ENCODE measurements at regions not wholly inside any gene's neighbourhood (a gene's known extent, or its start where the extent isn't known, plus 50 kb on each side); places are given as distances from the start of the nearest gene placed in this dataset.

DNA sequence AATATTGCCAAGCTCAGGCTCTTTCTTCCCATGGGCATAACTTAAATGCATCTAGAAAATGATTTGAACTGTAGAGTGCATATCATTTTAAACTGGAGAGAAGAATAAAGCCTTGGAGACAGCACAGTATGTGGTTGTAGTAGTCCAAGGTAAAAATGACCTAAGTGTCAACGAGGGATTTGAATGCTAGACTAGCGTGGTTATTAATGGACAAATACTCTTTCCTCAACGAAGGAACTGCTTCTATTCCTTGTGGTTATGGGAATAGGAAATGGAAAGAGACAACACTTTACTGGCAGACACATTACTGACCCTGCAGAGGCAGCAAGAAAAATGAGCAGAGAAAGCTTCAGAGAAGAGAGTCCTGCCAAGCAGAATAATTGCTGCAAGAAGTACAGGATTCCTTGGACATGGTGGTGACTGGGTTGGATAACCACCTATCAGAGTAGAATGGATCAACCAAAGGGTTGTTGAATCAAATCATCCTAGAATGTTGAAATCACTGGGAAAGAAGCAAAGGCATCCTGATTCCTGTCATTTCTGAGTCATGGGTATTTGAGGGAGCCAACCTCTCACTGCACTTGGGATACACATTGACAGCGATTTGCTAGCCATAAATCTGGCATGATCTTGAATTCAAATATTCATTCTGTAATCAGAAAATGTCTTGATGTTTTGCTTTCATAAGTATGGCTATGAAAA is 258.1 kb upstream of the EPHA7 start:
- TF ChIP-seq, protein P1, sequence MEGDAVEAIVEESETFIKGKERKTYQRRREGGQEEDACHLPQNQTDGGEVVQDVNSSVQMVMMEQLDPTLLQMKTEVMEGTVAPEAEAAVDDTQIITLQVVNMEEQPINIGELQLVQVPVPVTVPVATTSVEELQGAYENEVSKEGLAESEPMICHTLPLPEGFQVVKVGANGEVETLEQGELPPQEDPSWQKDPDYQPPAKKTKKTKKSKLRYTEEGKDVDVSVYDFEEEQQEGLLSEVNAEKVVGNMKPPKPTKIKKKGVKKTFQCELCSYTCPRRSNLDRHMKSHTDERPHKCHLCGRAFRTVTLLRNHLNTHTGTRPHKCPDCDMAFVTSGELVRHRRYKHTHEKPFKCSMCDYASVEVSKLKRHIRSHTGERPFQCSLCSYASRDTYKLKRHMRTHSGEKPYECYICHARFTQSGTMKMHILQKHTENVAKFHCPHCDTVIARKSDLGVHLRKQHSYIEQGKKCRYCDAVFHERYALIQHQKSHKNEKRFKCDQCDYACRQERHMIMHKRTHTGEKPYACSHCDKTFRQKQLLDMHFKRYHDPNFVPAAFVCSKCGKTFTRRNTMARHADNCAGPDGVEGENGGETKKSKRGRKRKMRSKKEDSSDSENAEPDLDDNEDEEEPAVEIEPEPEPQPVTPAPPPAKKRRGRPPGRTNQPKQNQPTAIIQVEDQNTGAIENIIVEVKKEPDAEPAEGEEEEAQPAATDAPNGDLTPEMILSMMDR (IDR thresholded peaks at IDR 0.05) = no peak
- TF ChIP-seq POLR2AphosphoS5 (IDR thresholded peaks at IDR 0.05; ENCODE audit: low read depth, low read length) = no peak
- TF ChIP-seq SIN3A (IDR thresholded peaks at IDR 0.05; ENCODE audit: borderline replicate concordance, insufficient read depth, low read depth, low read length) = no peak
- TF ChIP-seq, protein P2, sequence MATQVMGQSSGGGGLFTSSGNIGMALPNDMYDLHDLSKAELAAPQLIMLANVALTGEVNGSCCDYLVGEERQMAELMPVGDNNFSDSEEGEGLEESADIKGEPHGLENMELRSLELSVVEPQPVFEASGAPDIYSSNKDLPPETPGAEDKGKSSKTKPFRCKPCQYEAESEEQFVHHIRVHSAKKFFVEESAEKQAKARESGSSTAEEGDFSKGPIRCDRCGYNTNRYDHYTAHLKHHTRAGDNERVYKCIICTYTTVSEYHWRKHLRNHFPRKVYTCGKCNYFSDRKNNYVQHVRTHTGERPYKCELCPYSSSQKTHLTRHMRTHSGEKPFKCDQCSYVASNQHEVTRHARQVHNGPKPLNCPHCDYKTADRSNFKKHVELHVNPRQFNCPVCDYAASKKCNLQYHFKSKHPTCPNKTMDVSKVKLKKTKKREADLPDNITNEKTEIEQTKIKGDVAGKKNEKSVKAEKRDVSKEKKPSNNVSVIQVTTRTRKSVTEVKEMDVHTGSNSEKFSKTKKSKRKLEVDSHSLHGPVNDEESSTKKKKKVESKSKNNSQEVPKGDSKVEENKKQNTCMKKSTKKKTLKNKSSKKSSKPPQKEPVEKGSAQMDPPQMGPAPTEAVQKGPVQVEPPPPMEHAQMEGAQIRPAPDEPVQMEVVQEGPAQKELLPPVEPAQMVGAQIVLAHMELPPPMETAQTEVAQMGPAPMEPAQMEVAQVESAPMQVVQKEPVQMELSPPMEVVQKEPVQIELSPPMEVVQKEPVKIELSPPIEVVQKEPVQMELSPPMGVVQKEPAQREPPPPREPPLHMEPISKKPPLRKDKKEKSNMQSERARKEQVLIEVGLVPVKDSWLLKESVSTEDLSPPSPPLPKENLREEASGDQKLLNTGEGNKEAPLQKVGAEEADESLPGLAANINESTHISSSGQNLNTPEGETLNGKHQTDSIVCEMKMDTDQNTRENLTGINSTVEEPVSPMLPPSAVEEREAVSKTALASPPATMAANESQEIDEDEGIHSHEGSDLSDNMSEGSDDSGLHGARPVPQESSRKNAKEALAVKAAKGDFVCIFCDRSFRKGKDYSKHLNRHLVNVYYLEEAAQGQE (IDR thresholded peaks at IDR 0.05; ENCODE audit: insufficient read depth in 1 of 2, low read depth in 2 of 2, low read length in 1 of 2) = no peak
- TF ChIP-seq TCF7L2 (IDR thresholded peaks at IDR 0.05; ENCODE audit: low read depth, low read length) = no peak
